CD14-positive monocyte (primary cell): ENCODE measurements at regions not wholly inside any gene's neighbourhood (a gene's known extent, or its start where the extent isn't known, plus 50 kb on each side); places are given as distances from the start of the nearest gene placed in this dataset.
"Not testable (repeated sequence)": the region's sequence is repeated elsewhere in the genome, so short reads cannot be mapped to it uniquely, and the experiment has no call there.

Experiments used
- DNase-seq, 3 donors: peaks; one replicate each; pipeline ENCODE4 v3.0.0-alpha.2; 2011 to 2022
- H2AFZ ChIP-seq: 2 replicates; pipeline ENCODE4 v1.6.0; 2012; ENCODE audit warnings: mild to moderate bottlenecking, low read depth, low read length, inconsistent platforms; ENCODE audit not compliant: insufficient read depth, poor library complexity, severe bottlenecking
- H3K27ac ChIP-seq, 2 donors: 1 replicate in 1 of 2; 2 replicates in 1 of 2; pipeline ENCODE4 v1.5.1; 2012 to 2013; ENCODE audit warnings: low read length in 2 of 2, control low read depth in 1 of 2, inconsistent platforms in 1 of 2, low read depth in 1 of 2, mild to moderate bottlenecking in 1 of 2
- H3K27me3 ChIP-seq, 2 donors: one replicate each; pipeline versions ENCODE4 v1.6.0 to v1.6.1; 2011 to 2013; ENCODE audit warnings: low read length in 2 of 2; ENCODE audit not compliant: control insufficient read depth in 2 of 2, insufficient read depth in 2 of 2
- H3K36me3 ChIP-seq, 2 donors: replicated peaks in 1 of 2; 1 replicate in 1 of 2; 2 replicates in 1 of 2; pipeline versions ENCODE4 v1.5.1 to v1.6.1; 2012 to 2013; ENCODE audit warnings: low read length in 2 of 2, control low read depth in 1 of 2, inconsistent platforms in 1 of 2, mild to moderate bottlenecking in 1 of 2; ENCODE audit not compliant: insufficient read depth in 2 of 2, control insufficient read depth in 1 of 2
- H3K4me1 ChIP-seq, 2 donors: 1 replicate in 1 of 2; 2 replicates in 1 of 2; pipeline versions ENCODE4 v1.5.1 to v1.6.1; 2012 to 2013; ENCODE audit warnings: low read length in 2 of 2, control low read depth in 1 of 2, inconsistent platforms in 1 of 2, mild to moderate bottlenecking in 1 of 2, moderate library complexity in 1 of 2; ENCODE audit not compliant: insufficient read depth in 2 of 2, control insufficient read depth in 1 of 2
- H3K4me2 ChIP-seq: replicated peaks from 2 replicates; pipeline ENCODE3; 2012; ENCODE audit warnings: low read length, moderate library complexity, mild to moderate bottlenecking; ENCODE audit not compliant: poor library complexity, severe bottlenecking; ENCODE audit errors: extremely low read depth
- H3K4me3 ChIP-seq, 3 experiments: fragments of 200-600 bp in 1 of 3; sonication (generic) in 1 of 3; replicated peaks in 1 of 3; 1 replicate in 2 of 3; 2 replicates in 1 of 3; pipeline ENCODE4 v1.5.1; 2011 to 2013; ENCODE audit warnings: low read length in 3 of 3, mild to moderate bottlenecking in 3 of 3, control low read depth in 2 of 3, low read depth in 2 of 3, inconsistent platforms in 1 of 3, moderate library complexity in 1 of 3
- H3K79me2 ChIP-seq: 2 replicates; pipeline ENCODE4 v1.6.0; 2012; ENCODE audit warnings: mild to moderate bottlenecking, control low read depth, inconsistent platforms, low read length, moderate library complexity; ENCODE audit not compliant: insufficient read depth
- H3K9ac ChIP-seq: 2 replicates; pipeline ENCODE4 v1.6.0; 2017; ENCODE audit warnings: low read length, mild to moderate bottlenecking; ENCODE audit not compliant: insufficient read depth, poor library complexity, severe bottlenecking
- H3K9me3 ChIP-seq, 2 donors: replicated peaks in 1 of 2; 1 replicate in 1 of 2; 2 replicates in 1 of 2; pipeline versions ENCODE4 v1.5.1 to v1.6.1; 2012 to 2013; ENCODE audit warnings: low read length in 2 of 2, control low read depth in 1 of 2; ENCODE audit not compliant: control insufficient read depth in 1 of 2, insufficient read depth in 1 of 2
- H4K20me1 ChIP-seq: 2 replicates; pipeline ENCODE4 v1.6.0; 2012; ENCODE audit warnings: mild to moderate bottlenecking, low read length, control low read depth, moderate library complexity; ENCODE audit not compliant: insufficient read depth
- H3K27ac Mint-ChIP-seq, 7 donors: one replicate each; pipeline ENCODE4 v1.8.0; 2020; ENCODE audit warnings: mild to moderate bottlenecking in 7 of 7, mixed read lengths in 7 of 7, moderate library complexity in 6 of 7, inconsistent platforms in 2 of 7
- H3K27me3 Mint-ChIP-seq, 3 donors: one replicate each; pipeline ENCODE4 v1.8.0; 2021 to 2022; ENCODE audit warnings: low read depth in 3 of 3, mild to moderate bottlenecking in 3 of 3, mixed read lengths in 3 of 3, moderate library complexity in 3 of 3, inconsistent platforms in 1 of 3
- H3K36me3 Mint-ChIP-seq, 2 donors: one replicate each; pipeline ENCODE4 v1.8.0; 2020; ENCODE audit warnings: mixed read lengths in 2 of 2, inconsistent platforms in 1 of 2, mild to moderate bottlenecking in 1 of 2
- H3K4me1 Mint-ChIP-seq: one replicate; pipeline ENCODE4 v1.8.0; 2020; ENCODE audit warnings: mild to moderate bottlenecking, mixed read lengths
- H3K4me3 Mint-ChIP-seq, 2 donors: one replicate each; pipeline ENCODE4 v1.8.0; 2020; ENCODE audit warnings: mild to moderate bottlenecking in 2 of 2, mixed read lengths in 2 of 2, moderate library complexity in 1 of 2
- H3K9me3 Mint-ChIP-seq, 7 donors: one replicate each; pipeline ENCODE4 v1.8.0; 2020 to 2022; ENCODE audit warnings: mixed read lengths in 7 of 7, mild to moderate bottlenecking in 6 of 7, moderate library complexity in 6 of 7, inconsistent platforms in 2 of 7
- CTCF ChIP-seq: fragments of 200-600 bp; IDR thresholded peaks from one replicate; pipeline ENCODE4 v1.8.0; 2022; ENCODE audit warnings: antibody characterized with exemption, mild to moderate bottlenecking
- WGBS: methylation state at CpG from one replicate; pipeline ENCODE4 v1.1.5; 2013; ENCODE audit warnings: missing lambda C conversion rate; ENCODE audit not compliant: insufficient coverage; 5-methylcytosine and 5-hydroxymethylcytosine counted together
- intact Hi-C, 2 donors: fragments of 100-400 bp; cut with micrococcal nuclease; formaldehyde crosslinking; loops; one replicate each; pipeline versions ENCODE4 v1.15.0 to v1.15.1; 2023

GRCh38 chr14:106380740-106381139, 854.4 kb downstream of the TMEM121 start:
- Mint-ChIP-seq H3K27ac (no peak overlapping the region), H3K36me3 (no peaks in the 10 kb centered on the region), H3K27me3 (peaks cover 0 to 2% (median 0%) of the 10 kb centered on the region in 3 donors), H3K4me3 (no peak overlapping the region), H3K9me3 (no peaks in the 10 kb centered on the region), H3K4me1 (no peaks in the 10 kb centered on the region)
- Histone ChIP-seq H2AFZ (no peak overlapping the region), H3K27me3 (no peaks in the 10 kb centered on the region), H3K4me1 (no peaks in the 10 kb centered on the region), H3K9me3 (no peaks in the 10 kb centered on the region), H4K20me1 (no peaks in the 10 kb centered on the region), H3K79me2 (no peaks in the 10 kb centered on the region), H3K36me3 (no peaks in the 10 kb centered on the region), H3K4me2 (no peak overlapping the region), H3K4me3 (no peak overlapping the region), H3K9ac (no peak overlapping the region), H3K27ac (no peak overlapping the region)
- intact Hi-C loops: no loop called here
- WGBS: no CpG with 5 or more reads among the region's 2 CpGs
- TF ChIP-seq CTCF: no peak
- DNase-seq: no peak

- H3K27me3 ChIP-seq, H2AFZ ChIP-seq, H3K4me1 Mint-ChIP-seq, H3K36me3 Mint-ChIP-seq, H3K27me3 Mint-ChIP-seq, H3K79me2 ChIP-seq, intact Hi-C loops, H3K36me3 ChIP-seq, H3K9me3 ChIP-seq, H3K4me3 Mint-ChIP-seq, H3K4me3 ChIP-seq, H3K27ac Mint-ChIP-seq, H3K9ac ChIP-seq, H3K4me2 ChIP-seq, H3K4me1 ChIP-seq, H3K27ac ChIP-seq, DNase-seq, H4K20me1 ChIP-seq: not testable (repeated sequence)
- peaks cover 0 to 32% (median 1%) of the 10 kb centered on the region in 7 donors for H3K9me3 Mint-ChIP-seq
- WGBS: 90% methylated on average over 6 of the region's 9 CpGs
Observed at GRCh38 chr14:106389186-106389585, 862.8 kb downstream of the TMEM121 start.
